BE2C (cell line): ENCODE measurements at regions not wholly inside any gene's neighbourhood (a gene's known extent, or its start where the extent isn't known, plus 50 kb on each side); places are given as distances from the start of the nearest gene placed in this dataset.
"Not testable (repeated sequence)": the region's sequence is repeated elsewhere in the genome, so short reads cannot be mapped to it uniquely, and the experiment has no call there.

Experiments used
- DNase-seq: peaks from one replicate; pipeline ENCODE4 v3.0.0-alpha.2; 2020
- H3K27me3 ChIP-seq: fragments of 250-450 bp; sonication (Bioruptor Pico); 2 replicates; pipeline ENCODE4 v1.5.1; 2020; ENCODE audit warnings: mild to moderate bottlenecking
- H3K36me3 ChIP-seq: fragments of 250-450 bp; sonication (Bioruptor Pico); 2 replicates; pipeline ENCODE4 v1.5.1; 2020; ENCODE audit warnings: mild to moderate bottlenecking
- H3K4me1 ChIP-seq: fragments of 250-450 bp; sonication (Bioruptor Pico); 2 replicates; pipeline ENCODE4 v1.5.1; 2020
- H3K4me3 ChIP-seq: 2 replicates; pipeline ENCODE4 v1.5.1; 2011; ENCODE audit warnings: low read depth, low read length
- H3K9me3 ChIP-seq: fragments of 250-450 bp; sonication (Bioruptor Pico); 2 replicates; pipeline ENCODE4 v1.5.1; 2020
- CTCF ChIP-seq: IDR thresholded peaks from 2 replicates; pipeline ENCODE4 v1.5.1; 2012; ENCODE audit warnings: mild to moderate bottlenecking, low read depth, low read length

GRCh38 chr13:73808318-73808717 lies 325.9 kb downstream of the KLF12 start:
- Histone ChIP-seq H3K9me3 (no peaks in the 10 kb centered on the region), H3K27me3 (no peaks in the 10 kb centered on the region), H3K4me1 (no peaks in the 10 kb centered on the region; the same call in 1 of the 2 replicates), H3K36me3 (no peaks in the 10 kb centered on the region), H3K4me3 (no peak overlapping the region)
- TF ChIP-seq CTCF: no peak
- DNase-seq: no peak

- not testable (repeated sequence) for H3K4me1 ChIP-seq, H3K27me3 ChIP-seq, DNase-seq, H3K36me3 ChIP-seq, H3K4me3 ChIP-seq, H3K9me3 ChIP-seq
Observed at GRCh38 chr13:73805326-73805958, 328.8 kb downstream of the KLF12 start.

- no peak for TF ChIP-seq CTCF
- no peaks in the 10 kb centered on the region for H3K27me3 ChIP-seq
- H3K4me1 ChIP-seq: no peaks in the 10 kb centered on the region
- no peaks in the 10 kb centered on the region for H3K9me3 ChIP-seq
- no peak for DNase-seq
- no peaks in the 10 kb centered on the region for H3K36me3 ChIP-seq
- no peak overlapping the region for H3K4me3 ChIP-seq
Observed at GRCh38 chr13:73803997-73804396, 330.2 kb downstream of the KLF12 start.

GRCh38 chr13:73800011-73800410 lies 334.2 kb downstream of the KLF12 start:
- no peak for TF ChIP-seq CTCF
- DNase-seq: no peak
- Histone ChIP-seq H3K4me1 (no peaks in the 10 kb centered on the region), H3K4me3 (no peak overlapping the region), H3K36me3 (no peaks in the 10 kb centered on the region), H3K9me3 (no peaks in the 10 kb centered on the region), H3K27me3 (no peaks in the 10 kb centered on the region)

GRCh38 chr13:73794755-73795154 lies 339.4 kb downstream of the KLF12 start:
- no peak for DNase-seq

GRCh38 chr13:73793361-73793760 lies 340.8 kb downstream of the KLF12 start:
- Histone ChIP-seq H3K4me3 (no peak overlapping the region), H3K9me3 (no peaks in the 10 kb centered on the region), H3K36me3 (no peaks in the 10 kb centered on the region), H3K4me1 (no peaks in the 10 kb centered on the region), H3K27me3 (no peaks in the 10 kb centered on the region)
- DNase-seq: no peak
- TF ChIP-seq CTCF: no peak

More at GRCh38 chr13:73794755-73795154, 339.4 kb downstream of the KLF12 start:
- Histone ChIP-seq H3K27me3 (no peaks in the 10 kb centered on the region), H3K4me3 (no peak overlapping the region), H3K4me1 (no peaks in the 10 kb centered on the region), H3K9me3 (no peaks in the 10 kb centered on the region), H3K36me3 (no peaks in the 10 kb centered on the region)
- TF ChIP-seq CTCF: no peak
